A549 (cell line): ENCODE measurements at regions not wholly inside any gene's neighbourhood (a gene's known extent, or its start where the extent isn't known, plus 50 kb on each side); places are given as distances from the start of the nearest gene placed in this dataset.

Experiments used
- CBX8 ChIP-seq: fragments of 200-600 bp; sonication (generic); IDR thresholded peaks from 2 replicates; pipeline ENCODE4 v1.6.1; 2016
- CTCF ChIP-seq: fragments of >200 bp; sonication (Bioruptor Twin); formaldehyde crosslinking; IDR thresholded peaks from 3 replicates; pipeline ENCODE4 v1.5.1; 2016
- E2F6 ChIP-seq: IDR thresholded peaks from 2 replicates; pipeline ENCODE4 v1.6.1; 2012; ENCODE audit warnings: low read depth, borderline replicate concordance
- EP300 ChIP-seq, 2 experiments: fragments of >200 bp; sonication (Bioruptor Twin); formaldehyde crosslinking; IDR thresholded peaks; 2 replicates in 1 of 2; 3 replicates in 1 of 2; pipeline ENCODE4 v1.6.1; 2016 to 2017
- HDAC2 ChIP-seq: fragments of 200-600 bp; sonication (generic); IDR thresholded peaks from 2 replicates; pipeline ENCODE4 v1.6.1; 2016
- JUN ChIP-seq, 2 experiments: fragments of >200 bp; sonication (Bioruptor Twin); formaldehyde crosslinking; IDR thresholded peaks; 2 replicates in 1 of 2; 3 replicates in 1 of 2; pipeline ENCODE4 v1.6.1; 2016 to 2017
- MAX ChIP-seq: IDR thresholded peaks from 2 replicates; pipeline ENCODE4 v1.6.1; 2012
- RAD21 ChIP-seq, 2 experiments: fragments of >200 bp in 1 of 2; sonication (Bioruptor Twin) in 1 of 2; formaldehyde crosslinking in 1 of 2; IDR thresholded peaks in 1 of 2; conservative IDR thresholded peaks in 1 of 2; 2 replicates in 1 of 2; 3 replicates in 1 of 2; pipeline ENCODE4 v1.6.1; 2012 to 2018; ENCODE audit warnings: inconsistent platforms in 1 of 2
- RCOR1 ChIP-seq: fragments of 150-350 bp; IDR thresholded peaks from 2 replicates; pipeline ENCODE4 v1.6.1; 2014; ENCODE audit warnings: antibody characterized with exemption, low read length, low read depth
- SMC3 ChIP-seq: fragments of >200 bp; sonication (Bioruptor Twin); formaldehyde crosslinking; IDR thresholded peaks from 3 replicates; pipeline ENCODE4 v1.6.1; 2018; ENCODE audit warnings: inconsistent platforms
- TP53 ChIP-seq: fragments of 250-450 bp; sonication (Bioruptor Pico); IDR thresholded peaks from 2 replicates; pipeline ENCODE4 v1.5.0; 2021; ENCODE audit warnings: mild to moderate bottlenecking, moderate library complexity
- USF2 ChIP-seq: fragments of 450-650 bp; IDR thresholded peaks from 2 replicates; pipeline ENCODE4 v1.6.1; 2014; ENCODE audit warnings: antibody characterized with exemption

- TF ChIP-seq CTCF (no peak), JUN (IDR thresholded peaks at IDR 0.05) (no peak), MAX (no peak), CBX8 (no peak), RAD21 (conservative IDR thresholded peaks at IDR 0.05 in 1 of 2, IDR thresholded peaks at IDR 0.05 in 1 of 2) (no peak), E2F6 (no peak), EP300 (IDR thresholded peaks at IDR 0.05) (no peak), USF2 (no peak), HDAC2 (no peak), SMC3 (no peak), RCOR1 (no peak), TP53 (CRISPR knock-in tag) (no peak)
Measured at GRCh38 chr13:109287553-109287952, 498.8 kb downstream of the IRS2 start.
